ENCODE measurements at regions not wholly inside any gene's neighbourhood (a gene's known extent, or its start where the extent isn't known, plus 50 kb on each side); places are given as distances from the start of the nearest gene placed in this dataset.

DNA sequence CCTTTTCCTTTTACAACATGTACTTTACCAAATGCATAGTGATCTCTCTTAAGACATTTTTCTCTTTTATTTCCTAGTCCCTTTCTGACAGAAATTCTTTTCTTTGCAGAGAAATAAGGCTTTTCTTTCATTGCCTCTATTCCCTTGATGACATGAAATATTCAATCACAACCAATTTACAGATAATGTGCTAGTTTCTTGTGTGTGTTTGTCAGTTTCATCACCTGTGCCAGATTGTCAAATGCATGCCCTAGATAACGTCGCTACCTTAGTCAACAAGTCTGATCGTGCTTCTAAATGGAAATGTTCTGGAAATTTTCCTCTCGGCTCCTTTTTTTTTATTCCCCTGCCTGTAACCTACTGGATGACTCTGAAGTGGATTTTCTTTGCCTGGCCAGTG is 478.1 kb downstream of the KLF5 start (continued):
- TF ChIP-seq KLF8 (tag by site-specific recombination; IDR thresholded peaks at IDR 0.05) (no peak), ZIC2 (tag by site-specific recombination; IDR thresholded peaks at IDR 0.05) (no peak), ZSCAN5A (tag by site-specific recombination; IDR thresholded peaks at IDR 0.05) (no peak), HOXC10 (CRISPR knock-in tag; IDR thresholded peaks at IDR 0.05) (no peak), ZNF341 (tag by site-specific recombination; IDR thresholded peaks at IDR 0.05; ENCODE audit: low read depth) (no peak), KLF1 (tag by site-specific recombination; IDR thresholded peaks at IDR 0.05) (no peak)

- Histone ChIP-seq H3K27ac (ENCODE audit: extremely low read depth, low read depth, low read length) (no peak overlapping the region), H3K4me3 (ENCODE audit: low read depth, low read length) (no peak overlapping the region), H3K36me3 (ENCODE audit: control insufficient read depth in 2 of 2, insufficient read depth in 1 of 2, low read length in 2 of 2) (no peaks in the 10 kb centered on the region), H3K4me1 (ENCODE audit: control insufficient read depth, insufficient read depth, low read length) (no peaks in the 10 kb centered on the region), H3K9me3 (ENCODE audit: control insufficient read depth, insufficient read depth, low read depth, low read length) (no peaks in the 10 kb centered on the region)
- CTCF ChIA-PET = no interaction called here
- POLR2A ChIA-PET = no interaction called here
- TF ChIP-seq, protein P1, sequence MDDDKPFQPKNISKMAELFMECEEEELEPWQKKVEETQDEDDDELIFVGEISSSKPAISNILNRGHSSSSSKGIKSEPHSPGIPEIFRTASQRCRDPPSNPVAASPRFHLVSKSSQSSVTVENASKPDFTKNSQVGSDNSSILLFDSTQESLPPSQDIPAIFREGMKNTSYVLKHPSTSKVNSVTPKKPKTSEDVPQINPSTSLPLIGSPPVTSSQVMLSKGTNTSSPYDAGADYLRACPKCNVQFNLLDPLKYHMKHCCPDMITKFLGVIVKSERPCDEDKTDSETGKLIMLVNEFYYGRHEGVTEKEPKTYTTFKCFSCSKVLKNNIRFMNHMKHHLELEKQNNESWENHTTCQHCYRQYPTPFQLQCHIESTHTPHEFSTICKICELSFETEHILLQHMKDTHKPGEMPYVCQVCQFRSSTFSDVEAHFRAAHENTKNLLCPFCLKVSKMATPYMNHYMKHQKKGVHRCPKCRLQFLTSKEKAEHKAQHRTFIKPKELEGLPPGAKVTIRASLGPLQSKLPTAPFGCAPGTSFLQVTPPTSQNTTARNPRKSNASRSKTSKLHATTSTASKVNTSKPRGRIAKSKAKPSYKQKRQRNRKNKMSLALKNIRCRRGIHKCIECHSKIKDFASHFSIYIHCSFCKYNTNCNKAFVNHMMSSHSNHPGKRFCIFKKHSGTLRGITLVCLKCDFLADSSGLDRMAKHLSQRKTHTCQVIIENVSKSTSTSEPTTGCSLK (tag by site-specific recombination; IDR thresholded peaks at IDR 0.05) = no peak
- TF ChIP-seq EGR2 (tag by site-specific recombination; IDR thresholded peaks at IDR 0.05; ENCODE audit: low read depth) (no peak), ZNF792 (tag by site-specific recombination; IDR thresholded peaks at IDR 0.05) (no peak)
Measured at GRCh38 chr13:73535341-73535740, 476.5 kb downstream of the KLF5 start.

- CTCF ChIA-PET = no interaction called here
- TF ChIP-seq TRIM28 (IDR thresholded peaks at IDR 0.05; ENCODE audit: borderline replicate concordance, low read length) (peak; percentile 37; the same call in 1 of the 2 replicates), ZNF324 (tag by site-specific recombination; IDR thresholded peaks at IDR 0.05) (no peak), ZNF169 (tag by site-specific recombination; IDR thresholded peaks at IDR 0.05) (no peak)
- POLR2A ChIA-PET = no interaction called here
Measured at GRCh38 chr13:73532987-73533510, 474.2 kb downstream of the KLF5 start.

GRCh38 chr13:73532582-73532981 is 473.8 kb downstream of the KLF5 start:
- POLR2A ChIA-PET = no interaction called here
- no peak for TF ChIP-seq KLF10 (tag by site-specific recombination; IDR thresholded peaks at IDR 0.05)
- TF ChIP-seq HOXC10 (CRISPR knock-in tag; IDR thresholded peaks at IDR 0.05) = no peak
- TF ChIP-seq ZNF791 (tag by site-specific recombination; IDR thresholded peaks at IDR 0.05) = no peak
- no peak for TF ChIP-seq ZNF174 (tag by site-specific recombination; IDR thresholded peaks at IDR 0.05)
- TF ChIP-seq SETDB1 (IDR thresholded peaks at IDR 0.05; ENCODE audit: insufficient read length, low read length) = no peak
- no peak for TF ChIP-seq ZNF843 (tag by site-specific recombination; IDR thresholded peaks at IDR 0.05)
- no peak for TF ChIP-seq ZNF391 (tag by site-specific recombination; IDR thresholded peaks at IDR 0.05; ENCODE audit: borderline replicate concordance, low read depth)
- TF ChIP-seq ZBTB20 (tag by site-specific recombination; IDR thresholded peaks at IDR 0.05) = no peak
- TF ChIP-seq ZNF398 (tag by site-specific recombination; IDR thresholded peaks at IDR 0.05) = no peak
- TF ChIP-seq ZNF311 (tag by site-specific recombination; IDR thresholded peaks at IDR 0.05; ENCODE audit: borderline replicate concordance) = no peak
- TF ChIP-seq, protein P2, sequence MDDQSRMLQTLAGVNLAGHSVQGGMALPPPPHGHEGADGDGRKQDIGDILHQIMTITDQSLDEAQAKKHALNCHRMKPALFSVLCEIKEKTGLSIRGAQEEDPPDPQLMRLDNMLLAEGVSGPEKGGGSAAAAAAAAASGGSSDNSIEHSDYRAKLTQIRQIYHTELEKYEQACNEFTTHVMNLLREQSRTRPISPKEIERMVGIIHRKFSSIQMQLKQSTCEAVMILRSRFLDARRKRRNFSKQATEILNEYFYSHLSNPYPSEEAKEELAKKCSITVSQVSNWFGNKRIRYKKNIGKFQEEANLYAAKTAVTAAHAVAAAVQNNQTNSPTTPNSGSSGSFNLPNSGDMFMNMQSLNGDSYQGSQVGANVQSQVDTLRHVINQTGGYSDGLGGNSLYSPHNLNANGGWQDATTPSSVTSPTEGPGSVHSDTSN (CRISPR knock-in tag; IDR thresholded peaks at IDR 0.05) = no peak
- no peak for TF ChIP-seq ZNF629 (tag by site-specific recombination; IDR thresholded peaks at IDR 0.05)
- TF ChIP-seq ZBTB1 (tag by site-specific recombination; IDR thresholded peaks at IDR 0.05) = no peak
- no peaks in the 10 kb centered on the region for H3K36me3 ChIP-seq (ENCODE audit: control insufficient read depth in 2 of 2, insufficient read depth in 1 of 2, low read length in 2 of 2)
- no peak overlapping the region for H3K4me3 ChIP-seq (ENCODE audit: low read depth, low read length)
- H3K4me1 ChIP-seq (ENCODE audit: control insufficient read depth, insufficient read depth, low read length) = no peaks in the 10 kb centered on the region
- H3K27ac ChIP-seq (ENCODE audit: extremely low read depth, low read depth, low read length) = no peak overlapping the region
- H3K9me3 ChIP-seq (ENCODE audit: control insufficient read depth, insufficient read depth, low read depth, low read length) = no peaks in the 10 kb centered on the region
- CTCF ChIA-PET = no interaction called here

More at GRCh38 chr13:73532987-73533510, 474.2 kb downstream of the KLF5 start:
- H3K4me1 ChIP-seq (ENCODE audit: control insufficient read depth, insufficient read depth, low read length) = no peaks in the 10 kb centered on the region
- H3K4me3 ChIP-seq (ENCODE audit: low read depth, low read length) = no peak overlapping the region
- H3K36me3 ChIP-seq (ENCODE audit: control insufficient read depth in 2 of 2, insufficient read depth in 1 of 2, low read length in 2 of 2) = no peaks in the 10 kb centered on the region
- H3K27ac ChIP-seq (ENCODE audit: extremely low read depth, low read depth, low read length) = no peak overlapping the region
- H3K9me3 ChIP-seq (ENCODE audit: control insufficient read depth, insufficient read depth, low read depth, low read length) = no peaks in the 10 kb centered on the region

Data from HEK293 (cell line).